ENCODE measurements at regions not wholly inside any gene's neighbourhood (a gene's known extent, or its start where the extent isn't known, plus 50 kb on each side); places are given as distances from the start of the nearest gene placed in this dataset.
"Not testable (repeated sequence)": the region's sequence is repeated elsewhere in the genome, so short reads cannot be mapped to it uniquely, and the experiment has no call there.

DNA sequence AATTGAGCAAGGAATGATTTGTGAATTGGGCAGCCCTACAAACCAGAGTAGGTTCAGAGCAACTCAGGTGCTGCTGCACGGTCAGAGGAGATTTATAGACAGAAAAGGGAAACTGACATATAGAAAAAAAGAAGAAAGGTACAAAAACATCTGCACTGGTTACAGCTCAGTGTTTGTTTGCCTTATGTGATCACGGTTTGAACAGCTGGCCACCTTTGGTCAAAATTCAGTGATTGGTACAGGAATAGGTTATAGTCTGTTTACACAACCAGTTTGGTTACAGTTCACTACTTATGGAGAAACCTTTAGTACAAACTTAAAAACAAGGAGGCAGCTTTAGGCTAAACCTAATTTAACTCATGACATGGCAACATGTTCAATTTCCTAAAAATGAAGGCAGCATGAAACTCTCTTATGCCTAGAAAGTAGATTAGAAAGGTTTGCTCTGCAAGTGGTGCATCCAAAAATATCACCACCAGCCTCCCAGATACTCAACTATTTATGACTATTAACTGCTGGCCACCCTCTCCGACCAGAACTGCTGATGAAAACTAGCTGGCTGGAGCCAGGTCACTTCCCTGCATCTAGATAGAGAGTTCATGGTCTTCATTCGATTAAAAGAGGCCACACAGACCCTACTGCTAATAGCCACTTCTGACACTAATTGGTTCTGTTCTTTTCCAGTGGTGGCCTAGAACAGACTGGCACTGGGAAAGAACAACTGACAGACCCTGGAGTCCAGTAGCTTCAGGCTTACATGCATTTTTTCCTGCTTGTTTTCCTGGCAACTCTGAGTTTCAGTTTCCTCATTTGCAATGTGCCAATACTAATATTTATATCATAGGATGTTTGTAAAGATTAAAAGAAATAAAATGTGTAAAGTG, 548.0 kb downstream of the CCSER2 start:
- no peak for DNase-seq

DNA sequence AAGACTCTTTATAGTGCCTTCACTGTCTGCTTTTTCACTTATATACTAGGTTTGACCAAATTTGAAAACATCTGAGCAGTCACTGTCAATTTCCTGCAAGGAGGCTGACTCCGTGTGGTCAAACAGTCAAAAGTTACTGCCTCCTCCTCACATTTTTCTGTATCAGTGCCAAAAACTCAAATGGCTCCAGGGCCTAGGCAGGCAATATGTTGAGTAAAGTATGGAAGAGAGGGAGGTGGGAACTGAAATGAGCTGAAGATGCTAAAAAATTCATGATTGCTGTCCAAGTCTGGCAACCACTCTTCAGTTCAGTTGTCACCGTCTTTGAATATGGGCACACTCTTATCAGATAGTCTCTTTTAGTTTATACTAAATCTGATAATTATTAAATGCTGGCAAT, 551.6 kb downstream of the CCSER2 start:
- no peak for DNase-seq

DNA sequence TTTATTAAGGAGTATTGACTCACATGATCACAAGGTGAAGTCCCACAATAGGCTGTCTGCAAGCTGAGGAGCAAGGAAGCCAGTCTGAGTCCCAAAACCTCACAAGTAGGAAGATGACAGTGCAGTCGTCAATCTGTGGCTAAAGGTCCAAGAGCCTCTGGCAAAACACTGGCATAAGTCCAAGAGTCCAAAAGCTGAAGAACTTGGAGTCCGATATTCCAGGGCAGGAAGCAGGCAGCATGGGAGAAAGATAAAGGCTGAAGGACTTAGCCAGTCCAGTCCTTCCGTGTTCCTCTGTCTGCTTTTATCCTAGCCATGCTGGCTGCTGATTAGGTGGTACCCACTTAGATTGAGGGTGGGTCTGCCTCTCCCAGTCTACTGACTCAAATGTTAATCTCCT, 553.3 kb downstream of the CCSER2 start:
- not testable (repeated sequence) for DNase-seq

DNA sequence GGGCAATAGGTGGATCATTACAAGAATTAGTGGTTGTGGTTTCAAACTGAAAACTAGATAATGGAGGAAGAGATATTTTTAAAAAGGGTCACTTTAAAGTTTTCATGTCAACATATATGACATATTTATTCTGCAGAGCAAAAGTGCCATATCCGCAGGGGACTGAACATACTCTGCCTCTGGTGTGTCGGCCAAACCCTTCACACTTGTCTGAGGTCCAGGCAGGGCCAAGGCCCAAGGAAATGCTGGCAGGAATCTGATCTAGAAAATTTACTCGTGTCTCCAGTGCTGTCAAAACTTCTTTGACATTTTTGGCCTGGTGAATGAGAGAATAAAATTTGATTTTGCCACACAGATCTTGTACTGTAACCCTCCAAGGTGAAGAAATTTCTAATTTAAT, 562.3 kb downstream of the CCSER2 start:
- no peak for DNase-seq

DNA sequence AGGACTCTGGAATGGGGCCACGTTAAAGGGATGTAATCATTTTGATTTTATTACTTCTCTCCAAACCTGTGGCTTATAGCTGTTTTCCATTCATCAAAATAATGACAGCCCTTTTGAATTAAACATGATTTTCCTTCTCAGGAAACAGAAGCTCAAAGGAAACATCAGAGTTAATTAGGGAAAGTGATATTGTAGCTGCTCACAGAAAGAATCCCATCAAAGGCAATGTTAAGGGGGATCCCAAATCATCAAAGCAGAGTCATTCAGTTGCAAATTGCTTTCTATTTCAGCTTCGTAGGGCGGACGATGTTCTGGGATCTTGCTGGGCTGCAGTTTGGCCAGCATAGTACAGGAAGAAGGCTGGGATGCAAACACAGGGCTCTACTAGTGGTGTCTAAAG, 563.2 kb downstream of the CCSER2 start:
- no peak for DNase-seq

DNA sequence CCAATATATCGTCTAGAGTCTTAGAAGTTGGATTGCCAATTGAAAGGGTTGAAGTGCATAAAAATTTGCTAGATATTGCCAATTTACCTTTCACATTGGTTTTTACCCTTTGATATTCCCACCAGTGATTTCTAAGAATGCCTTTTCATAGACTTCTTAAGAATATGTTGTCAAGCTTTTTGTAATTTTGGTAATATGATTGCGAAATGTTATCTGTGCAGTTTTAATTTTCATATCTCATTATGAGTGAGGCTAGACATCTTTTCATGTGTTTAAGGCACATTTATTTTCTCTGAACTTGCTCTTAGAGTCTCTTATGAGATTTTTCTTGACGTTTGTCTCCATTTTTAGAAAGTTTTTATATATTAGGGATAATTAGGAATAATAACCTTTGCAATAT, 567.2 kb downstream of the CCSER2 start:
- DNase-seq, result no peak

DNA sequence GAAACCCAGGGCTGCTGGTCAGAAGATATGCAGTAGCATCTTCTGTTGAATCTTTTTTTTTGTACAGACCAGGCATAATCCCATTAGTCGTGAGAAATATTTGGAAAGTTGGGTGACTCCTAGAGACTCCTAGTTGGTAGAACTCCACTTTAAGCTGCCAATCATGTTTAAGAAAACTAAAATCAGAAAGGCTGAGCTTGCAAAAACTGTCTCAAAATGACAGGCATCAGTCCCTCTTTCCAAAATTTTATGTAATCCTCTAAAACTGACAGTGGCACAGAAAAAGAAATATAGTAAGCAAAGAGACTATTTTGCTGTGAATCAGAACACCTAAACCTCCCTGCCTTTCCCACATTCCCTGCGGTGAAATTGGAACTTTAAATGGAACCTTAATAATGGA, 568.5 kb downstream of the CCSER2 start:
- no peak for DNase-seq

DNA sequence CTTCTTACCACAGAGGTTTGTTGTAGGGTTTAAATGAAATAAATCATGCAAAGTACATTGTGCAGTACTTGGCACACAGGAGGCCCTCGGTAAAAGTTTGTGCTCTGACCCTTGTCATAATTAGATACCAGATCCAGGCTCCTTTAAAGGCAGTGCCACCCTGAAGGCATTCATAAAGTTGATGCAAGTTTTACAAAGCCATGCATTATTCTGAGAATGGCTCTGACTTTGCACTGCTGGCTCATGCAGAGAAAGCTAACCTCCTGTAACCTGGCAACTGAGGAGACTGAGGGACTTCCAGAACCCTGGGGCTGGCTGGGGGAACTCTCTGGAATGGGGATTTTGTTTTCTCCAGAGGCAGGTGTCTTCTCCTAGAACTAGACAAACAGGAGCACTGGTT, 570.9 kb downstream of the CCSER2 start:
- no peak for DNase-seq

DNA sequence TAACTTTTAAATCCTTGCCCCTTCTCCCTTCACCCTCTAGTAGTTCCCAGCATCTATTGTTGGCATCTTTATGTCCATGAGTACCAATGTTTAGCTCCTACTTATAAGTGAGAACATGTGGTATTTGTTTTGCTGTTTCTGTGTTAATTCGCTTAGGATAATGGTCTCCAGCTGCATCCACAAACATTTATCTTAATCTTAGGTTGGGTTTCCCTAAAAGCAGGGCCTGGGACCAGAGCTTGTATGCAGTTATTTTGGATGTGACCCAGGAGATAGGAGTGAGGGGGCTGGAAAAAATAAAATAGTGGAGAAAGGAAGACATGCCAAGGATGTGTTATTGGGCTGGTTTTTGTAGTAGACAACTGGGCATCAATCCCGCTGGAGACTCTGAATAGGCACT, 571.8 kb downstream of the CCSER2 start:
- no peak for DNase-seq

DNA sequence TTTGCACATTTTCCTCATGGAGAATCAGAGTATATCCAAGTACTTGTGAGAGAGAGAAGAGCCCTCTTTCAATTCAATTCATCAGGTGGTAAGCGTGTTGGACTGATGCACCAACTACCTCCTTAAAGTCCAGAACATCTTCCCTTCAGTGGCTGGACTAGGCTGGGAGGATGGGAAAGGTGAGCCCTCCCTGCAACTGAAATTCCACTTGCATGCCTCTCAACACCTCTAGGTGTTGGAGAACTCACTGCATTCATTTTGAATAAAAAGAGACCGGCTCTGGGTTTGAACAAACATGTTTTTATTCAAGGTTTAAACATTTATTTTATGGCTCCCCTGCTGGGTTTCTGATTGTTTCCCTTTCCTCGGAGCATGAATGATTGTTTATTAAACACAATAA, 573.5 kb downstream of the CCSER2 start:
- no peak for DNase-seq

DNA sequence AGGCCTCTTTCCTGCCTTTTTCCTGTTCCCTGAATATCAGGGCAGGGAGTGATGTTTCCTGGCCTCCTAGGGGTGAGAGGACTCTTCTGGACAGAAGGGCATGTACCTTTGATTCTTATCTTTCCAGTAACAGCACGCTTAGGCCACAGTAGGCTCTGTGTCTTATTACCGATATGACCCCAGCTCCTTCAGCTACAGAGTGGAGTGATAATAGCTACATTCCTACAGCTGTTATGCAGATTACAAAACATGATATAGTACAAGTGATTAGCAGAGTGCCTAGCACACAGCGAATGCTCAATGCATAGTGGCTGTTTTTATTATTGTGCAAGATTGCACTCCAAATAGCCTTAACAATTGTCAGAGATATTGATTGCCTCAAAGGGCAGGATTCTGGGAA, 574.2 kb downstream of the CCSER2 start:
- no peak for DNase-seq

DNA sequence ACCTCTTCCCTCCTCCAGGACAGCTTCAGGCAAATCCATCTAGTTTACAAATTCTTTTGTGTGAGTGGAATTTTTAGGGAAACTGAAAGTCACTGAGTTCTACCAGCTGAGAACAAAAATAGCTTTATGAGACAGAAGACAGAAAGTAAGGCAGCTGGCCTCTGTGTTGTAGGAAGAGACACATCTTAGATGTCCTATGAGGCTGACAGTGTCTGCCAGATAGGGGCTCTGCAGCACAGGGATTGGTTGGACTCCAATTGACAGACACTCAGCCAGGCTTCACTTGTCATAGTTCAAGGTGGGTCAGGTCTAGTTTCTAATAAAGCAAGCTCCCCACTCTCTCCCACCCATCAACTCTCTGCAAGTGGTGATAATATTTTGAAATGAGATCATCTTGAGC, 574.9 kb downstream of the CCSER2 start:
- no peak for DNase-seq

DNA sequence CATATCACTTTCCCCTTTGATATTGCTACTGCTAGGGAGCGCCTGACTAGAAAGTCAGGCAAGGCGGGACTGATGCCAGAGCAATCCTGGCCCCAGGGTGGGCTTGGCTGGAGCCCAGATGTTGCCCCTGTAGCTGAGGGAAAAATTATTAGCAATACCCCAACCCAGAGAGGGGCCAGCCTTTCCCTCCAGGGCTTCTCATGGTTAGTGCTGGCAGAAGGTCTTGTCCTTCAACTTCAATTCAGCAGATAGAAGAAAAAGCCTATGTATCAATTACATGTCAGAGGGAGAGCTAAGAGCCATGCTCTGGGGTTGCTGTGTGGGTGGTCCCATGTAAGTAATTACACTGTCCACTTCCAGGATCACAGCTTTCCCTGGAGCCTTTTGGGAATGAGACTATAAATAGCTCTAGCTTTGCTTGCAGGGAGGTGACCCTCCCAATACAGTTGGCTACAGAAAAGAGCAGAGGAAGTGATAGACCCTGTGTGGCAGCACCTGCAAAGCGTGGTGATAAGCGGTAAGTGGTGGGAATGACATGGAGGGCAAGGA, 579.1 kb downstream of the CCSER2 start:
- DNase-seq, result no peak

DNA sequence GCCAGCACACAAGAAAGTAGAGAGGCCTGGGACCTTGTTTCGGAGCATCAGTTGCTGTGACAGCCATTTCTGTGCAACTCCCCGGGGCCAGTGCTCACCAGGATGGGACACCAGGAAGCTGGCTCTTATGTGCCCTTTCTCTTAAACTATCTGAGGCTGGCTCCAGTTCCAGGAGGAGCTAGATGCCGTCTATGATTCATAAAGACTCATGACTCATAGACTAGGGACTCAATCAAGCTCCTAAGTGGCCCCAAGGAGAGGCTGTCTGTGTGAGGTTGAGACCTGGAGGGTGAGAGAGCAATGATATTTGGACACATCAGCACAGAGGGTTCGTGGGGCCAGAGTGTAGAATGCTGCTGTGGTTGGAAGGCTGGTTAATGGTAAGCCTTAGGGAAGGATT, 580.1 kb downstream of the CCSER2 start:
- no peak for DNase-seq

DNA sequence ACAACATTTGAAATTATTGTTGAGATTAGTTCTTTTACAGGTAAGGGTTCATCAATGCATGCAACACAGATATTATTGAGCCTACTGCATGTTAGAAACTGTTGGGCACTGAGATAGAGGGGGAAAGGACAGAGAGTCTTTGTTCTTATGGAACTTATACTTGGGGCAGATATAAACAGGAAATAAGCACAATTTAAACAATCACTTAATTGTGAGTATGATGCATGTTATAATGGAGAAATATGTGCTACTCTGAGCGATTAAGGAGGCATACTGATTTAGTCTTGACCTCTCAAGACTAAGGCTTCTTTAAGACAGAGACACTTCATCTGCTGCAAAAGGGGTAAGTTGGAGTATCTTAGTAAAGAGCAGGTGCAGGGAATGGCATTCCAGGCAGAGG, 593.3 kb downstream of the CCSER2 start:
- no peak for DNase-seq

DNA sequence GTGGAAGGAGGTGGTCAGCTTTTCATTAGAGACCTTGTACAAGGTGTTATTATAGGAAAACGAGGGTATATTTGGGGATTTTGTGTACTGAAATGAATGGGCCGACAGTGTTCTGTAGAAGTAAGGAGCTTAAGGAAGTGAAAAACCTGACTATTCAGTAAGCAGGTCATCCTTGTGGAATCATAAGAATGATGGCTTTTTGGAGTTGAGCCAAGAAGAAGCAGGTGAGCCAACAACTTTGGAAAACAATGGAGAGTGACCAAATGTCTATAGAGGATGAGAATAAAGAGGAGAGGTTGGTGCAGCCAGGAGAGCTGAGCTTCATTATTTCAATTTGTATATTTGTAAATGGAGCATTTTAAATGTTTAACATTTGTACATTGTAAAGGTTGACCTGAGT, 595.7 kb downstream of the CCSER2 start:
- DNase-seq, result no peak

DNA sequence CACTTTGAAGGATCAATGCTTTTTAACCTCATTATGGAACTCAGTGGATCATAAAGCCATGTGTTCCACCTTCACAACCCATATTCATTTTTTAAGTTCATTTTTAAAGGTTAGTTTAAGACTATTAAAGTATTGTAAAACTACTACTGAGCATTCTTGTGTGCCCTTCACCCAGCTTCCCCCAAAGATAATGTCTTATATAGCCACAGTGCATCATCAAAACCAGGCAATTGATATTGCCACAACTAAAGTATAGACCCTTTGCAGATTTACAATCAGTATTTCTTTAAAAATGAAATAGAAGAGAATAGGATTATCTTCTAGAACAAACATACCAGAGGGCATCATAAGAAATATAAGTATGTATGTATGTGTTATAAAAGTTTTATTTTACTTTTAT, 597.1 kb downstream of the CCSER2 start:
- no peak for DNase-seq

DNA sequence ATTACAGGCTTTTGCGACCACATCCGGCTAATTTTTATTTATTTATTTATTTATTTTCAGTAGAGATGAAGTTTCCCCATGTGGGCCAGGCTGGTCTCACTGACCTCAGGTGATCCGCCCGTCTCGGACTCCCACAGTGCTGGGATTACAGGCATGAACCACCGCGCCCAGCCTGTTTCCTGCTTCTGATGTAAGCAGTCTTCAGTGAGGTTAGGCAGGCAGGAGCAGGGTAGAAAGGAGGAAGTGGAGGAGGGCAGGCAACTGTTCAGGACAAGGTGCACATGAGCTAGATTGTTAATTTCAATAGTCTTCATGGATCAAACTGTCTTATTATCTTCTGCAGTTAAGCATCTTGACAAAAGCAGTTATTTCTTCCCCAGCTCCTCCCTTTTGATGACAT, 605.0 kb downstream of the CCSER2 start:
- DNase-seq, result no peak

DNA sequence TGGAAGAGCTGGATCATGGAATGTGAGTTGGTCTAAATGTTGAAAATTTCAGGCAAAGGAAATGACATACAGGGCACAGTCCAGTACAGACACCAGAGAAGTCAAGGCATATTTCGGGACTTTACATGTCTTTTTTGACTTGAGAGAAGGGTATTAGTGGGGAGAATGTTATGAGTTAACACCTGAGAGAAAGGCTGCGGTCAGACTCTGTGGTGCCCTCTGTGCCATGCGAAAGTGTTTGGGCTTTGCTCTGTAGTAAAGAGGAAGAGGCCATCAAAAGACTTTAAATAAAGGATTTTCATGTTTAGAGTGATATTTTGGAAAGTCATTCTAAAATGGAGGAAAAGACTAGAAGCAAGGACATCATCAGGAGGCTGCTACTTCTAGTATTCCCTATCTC, 607.4 kb downstream of the CCSER2 start:
- DNase-seq, result no peak

DNA sequence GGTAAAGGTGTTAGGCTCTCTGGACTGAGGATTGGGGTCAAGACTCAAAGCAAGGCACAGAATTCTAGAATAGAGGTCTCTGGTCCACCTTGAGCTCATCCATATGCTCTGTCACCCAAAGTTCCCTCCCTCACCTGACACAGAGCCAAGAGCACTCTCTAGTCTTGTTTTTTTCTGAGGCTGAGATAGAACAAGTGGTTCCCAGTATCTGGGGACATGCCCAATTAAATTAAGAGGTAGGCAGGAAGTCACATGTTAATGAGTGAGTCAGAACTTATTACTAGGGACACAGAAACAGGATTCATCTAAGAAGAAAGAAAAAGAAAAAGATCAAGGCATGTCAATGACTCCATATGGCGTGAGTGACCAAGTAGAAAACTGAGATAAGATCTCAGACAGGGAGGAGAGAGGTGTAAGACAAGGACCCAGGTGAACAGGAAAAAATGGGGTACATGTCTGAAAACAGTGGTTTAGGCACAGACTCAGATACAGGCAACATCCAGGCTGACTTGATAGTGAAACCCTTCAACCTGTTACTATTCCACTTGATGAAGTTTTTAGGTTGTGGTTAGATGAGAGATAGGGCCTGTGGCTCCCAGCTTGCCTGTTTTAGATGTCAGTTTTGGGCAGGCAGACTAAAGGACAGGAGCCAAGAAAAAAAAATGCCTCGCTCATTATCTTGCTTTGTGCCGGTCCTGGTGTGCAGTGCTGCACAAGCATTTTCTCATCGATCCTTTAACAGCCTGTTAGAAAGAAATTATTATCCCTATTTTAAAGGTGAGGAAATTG, 609.9 kb downstream of the CCSER2 start:
- DNase-seq, result no peak

DNA sequence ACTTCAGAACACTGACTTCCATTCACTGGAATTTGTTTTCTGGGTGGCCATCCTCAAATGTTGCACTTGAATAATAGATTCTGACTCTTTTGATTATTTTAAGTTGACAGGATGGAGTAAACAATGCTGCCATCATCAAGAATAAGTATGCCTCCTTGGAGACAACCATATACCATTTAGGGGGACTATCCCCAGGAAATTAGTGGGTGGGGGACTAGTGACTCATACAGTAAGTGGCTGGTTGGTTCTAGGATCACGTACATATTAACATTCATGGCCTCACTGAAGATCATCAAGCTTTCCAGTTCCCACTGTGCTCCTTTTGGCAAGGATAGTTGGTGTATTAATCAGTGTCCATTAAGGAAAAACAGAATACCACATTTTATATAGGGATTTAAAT, 615.2 kb downstream of the CCSER2 start:
- DNase-seq, result no peak

DNA sequence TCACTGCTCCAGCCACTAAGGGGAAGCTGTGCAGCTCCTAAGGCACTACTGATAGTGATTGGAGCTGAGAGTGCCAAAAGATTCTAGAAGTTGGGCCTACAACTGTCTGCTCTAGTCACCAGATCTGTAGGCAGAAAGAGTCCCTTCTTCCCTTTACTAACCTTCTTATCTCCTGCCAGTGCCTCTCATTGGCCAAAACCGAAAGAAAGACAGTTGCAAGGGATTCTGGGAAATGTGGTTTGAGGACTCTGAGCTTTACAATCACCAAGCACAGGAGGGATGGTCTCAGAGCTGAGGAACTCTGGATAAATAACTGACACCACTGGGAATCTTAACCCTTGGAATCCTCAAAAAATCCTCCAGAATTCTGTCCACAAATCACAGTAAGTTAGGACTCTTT, 615.8 kb downstream of the CCSER2 start:
- DNase-seq, result no peak

DNA sequence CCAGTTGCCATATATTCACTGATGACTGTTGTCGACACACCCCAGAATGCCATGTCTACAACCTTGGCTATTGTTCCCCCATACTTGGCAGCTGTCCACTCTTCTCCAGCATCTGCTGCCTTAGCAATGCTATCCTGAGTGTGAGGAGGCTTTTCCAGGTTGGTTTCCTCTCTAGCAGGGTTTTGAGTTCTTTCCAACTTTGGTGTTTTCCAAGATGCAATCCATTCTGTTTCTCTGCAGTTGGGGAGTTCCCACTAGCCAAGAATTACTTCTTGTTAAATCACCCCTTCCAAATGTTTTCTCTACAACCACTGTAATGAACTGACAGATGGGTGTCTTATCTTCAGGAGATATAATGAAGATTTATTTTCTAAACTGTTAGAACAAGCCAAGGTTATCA, 617.4 kb downstream of the CCSER2 start:
- DNase-seq, result no peak

DNA sequence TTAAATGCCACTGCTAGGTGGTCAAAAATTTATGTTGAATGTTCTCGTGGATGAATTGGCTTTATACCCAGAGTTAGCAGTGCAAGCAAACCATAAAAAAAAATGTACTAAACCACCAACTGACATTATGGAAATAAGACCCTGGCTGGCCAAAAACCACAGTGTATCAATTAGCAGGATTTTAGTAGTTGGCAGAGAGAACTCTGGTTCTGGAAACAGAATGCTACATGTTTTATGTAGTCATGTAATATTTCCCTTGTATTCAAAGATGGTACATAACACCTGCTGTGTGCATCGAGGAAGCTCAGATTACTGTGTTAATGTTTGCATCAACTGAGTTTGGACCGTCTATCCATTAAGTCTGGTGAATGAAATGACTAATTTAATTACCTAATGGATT, 618.5 kb downstream of the CCSER2 start:
- no peak for DNase-seq
